Stimulated activated CD4-positive, alpha-beta T cell treated with anti-CD3 and anti-CD28 coated beads, Interleukin-1b, Interleukin-23, amount 100 ng/mL, for 48 hours (primary cell): ENCODE measurements at regions not wholly inside any gene's neighbourhood (a gene's known extent, or its start where the extent isn't known, plus 50 kb on each side); places are given as distances from the start of the nearest gene placed in this dataset.

Experiments
- DNase-seq: peaks from one replicate; pipeline ENCODE4 v3.0.0-alpha.2; 2020

GRCh38 chr5:158322620-158323019 is 463.7 kb upstream of the CLINT1 start:
- DNase-seq: no peak

- DNase-seq: no peak
Measured at GRCh38 chr5:158320934-158321333, 462.0 kb upstream of the CLINT1 start.

DNA sequence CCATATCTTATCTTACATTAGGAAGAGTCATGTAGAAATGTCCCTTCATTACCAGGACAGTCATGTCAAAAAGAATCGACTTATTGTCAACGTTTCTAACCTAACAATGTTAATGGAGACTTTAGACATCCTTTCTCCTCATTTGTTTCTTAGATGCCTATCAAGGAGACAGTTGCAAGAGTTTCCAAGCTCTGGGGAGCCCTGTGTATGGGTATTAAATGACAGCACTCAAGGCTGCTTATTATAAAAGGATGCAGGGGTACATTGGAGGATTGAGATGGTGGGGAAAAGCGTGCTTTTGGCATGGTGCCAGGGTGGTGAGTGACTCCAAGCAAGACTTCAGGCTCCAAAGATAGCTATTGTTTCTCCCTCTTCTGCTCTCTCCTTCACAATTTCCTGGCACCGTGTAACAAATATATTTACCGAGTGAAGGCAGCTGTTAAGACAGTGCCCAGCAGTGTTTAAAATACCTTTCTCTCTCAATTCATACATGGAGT is 461.3 kb upstream of the CLINT1 start:
- no peak for DNase-seq

GRCh38 chr5:158317507-158317906 is 458.6 kb upstream of the CLINT1 start:
- DNase-seq: no peak

- no peak for DNase-seq
Measured at GRCh38 chr5:158313733-158314464, 455.0 kb upstream of the CLINT1 start.

- no peak for DNase-seq
Measured at GRCh38 chr5:158313027-158313732, 454.2 kb upstream of the CLINT1 start.

- DNase-seq: no peak
Measured at GRCh38 chr5:158309088-158309807, 450.3 kb upstream of the CLINT1 start.

- no peak for DNase-seq
Measured at GRCh38 chr5:158308429-158309025, 449.6 kb upstream of the CLINT1 start.

GRCh38 chr5:158305861-158306260 is 446.9 kb upstream of the CLINT1 start:
- no peak for DNase-seq

- no peak for DNase-seq
Measured at GRCh38 chr5:158304607-158305006, 445.7 kb upstream of the CLINT1 start.

DNA sequence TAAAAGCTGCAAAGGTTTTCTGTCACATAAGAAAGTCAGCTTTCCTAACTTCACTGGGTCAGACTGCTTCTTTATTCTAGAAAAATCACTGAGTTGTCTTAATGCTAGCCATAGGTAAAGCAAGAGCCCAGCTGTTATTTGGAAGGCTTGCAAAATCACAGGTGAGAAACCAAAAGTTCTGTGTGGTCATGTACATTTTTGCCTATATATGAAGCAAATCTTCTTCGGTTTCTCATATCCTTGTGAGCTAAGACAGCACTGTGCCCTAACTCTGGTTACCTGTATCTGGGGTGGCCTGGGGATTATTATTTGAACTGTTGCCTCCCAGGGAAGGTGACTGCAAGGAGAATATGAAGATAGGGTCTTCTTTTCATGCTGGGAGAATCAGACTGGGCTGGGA is 444.9 kb upstream of the CLINT1 start:
- no peak for DNase-seq

DNA sequence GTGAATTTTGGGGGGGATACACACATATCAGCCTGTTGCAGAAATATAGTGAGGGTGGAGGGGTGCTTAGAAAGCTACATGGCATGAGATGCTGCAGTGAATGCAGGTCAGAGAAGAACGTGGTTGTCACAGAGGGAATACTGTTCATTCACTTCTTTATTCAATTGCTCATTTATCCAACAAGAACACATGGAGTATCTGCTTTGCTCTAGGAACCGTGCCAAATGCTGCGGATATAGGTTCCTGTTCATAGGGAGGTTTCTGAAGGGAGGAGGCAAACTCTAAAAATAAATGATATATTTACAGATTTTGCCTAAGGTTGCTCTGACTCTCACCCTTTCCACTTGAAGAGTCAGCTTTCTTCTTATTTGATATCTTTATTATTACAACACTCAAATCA is 444.3 kb upstream of the CLINT1 start:
- no peak for DNase-seq

GRCh38 chr5:158302029-158302428 is 443.1 kb upstream of the CLINT1 start:
- DNase-seq: no peak

DNA sequence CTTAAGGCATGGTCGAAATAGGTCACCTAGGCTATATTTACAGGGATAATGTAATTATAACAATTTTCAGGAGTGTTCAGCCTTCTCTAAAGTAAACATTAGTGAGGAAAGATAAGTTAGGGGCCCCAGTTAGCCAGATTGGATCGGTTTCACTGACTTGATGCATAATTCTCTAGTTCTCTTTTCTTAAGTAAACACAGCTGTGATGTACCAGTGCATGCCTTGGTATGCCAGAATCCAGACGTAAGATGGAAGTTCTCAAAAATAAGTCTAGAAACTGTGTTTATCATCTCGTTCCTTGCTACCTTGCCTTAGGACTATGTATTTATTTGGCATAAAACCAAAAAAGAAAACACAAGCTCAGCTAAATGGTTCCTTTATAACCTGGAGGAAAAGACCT is 442.2 kb upstream of the CLINT1 start:
- DNase-seq: no peak

DNA sequence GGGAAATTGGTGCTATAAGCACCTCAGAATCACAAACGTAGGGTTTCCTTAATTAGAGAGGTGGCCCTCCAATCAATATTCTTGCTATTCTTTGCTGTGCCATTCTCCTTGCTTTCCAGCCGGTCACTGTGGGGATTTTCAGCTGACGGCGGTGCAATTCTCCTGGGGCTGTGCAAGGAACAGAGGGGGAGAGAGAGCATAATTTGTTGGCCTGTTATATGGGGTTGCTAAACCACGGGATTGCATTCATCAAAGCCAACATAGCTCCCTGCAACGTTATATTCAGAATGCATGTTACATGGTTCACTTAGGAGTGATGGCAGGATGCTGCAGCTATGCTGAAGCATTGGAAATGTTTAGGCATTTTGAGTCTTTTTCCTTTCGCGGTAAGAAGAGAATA is 441.3 kb upstream of the CLINT1 start:
- no peak for DNase-seq

GRCh38 chr5:158297002-158297527 is 438.1 kb upstream of the CLINT1 start:
- DNase-seq: no peak

DNA sequence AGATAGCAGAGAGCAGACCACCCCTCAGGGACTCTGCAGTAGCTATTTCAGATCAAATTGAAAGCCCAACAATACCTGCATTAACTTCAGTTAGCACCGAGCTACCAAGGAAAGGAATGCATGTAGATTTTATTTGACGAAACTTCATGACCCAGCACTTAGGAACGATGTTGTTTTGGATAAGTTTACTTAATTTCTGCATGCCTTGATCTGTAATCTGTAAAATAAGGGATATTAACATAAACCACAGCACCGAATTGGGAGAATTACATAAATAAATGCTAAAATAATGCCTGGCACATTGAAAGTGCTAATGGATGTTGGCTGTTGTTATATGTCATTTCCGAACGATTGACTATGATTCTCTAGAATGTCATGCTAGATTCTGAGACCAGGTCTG is 435.8 kb upstream of the CLINT1 start:
- DNase-seq: no peak

GRCh38 chr5:158292981-158293380 is 434.0 kb upstream of the CLINT1 start:
- DNase-seq: no peak

DNA sequence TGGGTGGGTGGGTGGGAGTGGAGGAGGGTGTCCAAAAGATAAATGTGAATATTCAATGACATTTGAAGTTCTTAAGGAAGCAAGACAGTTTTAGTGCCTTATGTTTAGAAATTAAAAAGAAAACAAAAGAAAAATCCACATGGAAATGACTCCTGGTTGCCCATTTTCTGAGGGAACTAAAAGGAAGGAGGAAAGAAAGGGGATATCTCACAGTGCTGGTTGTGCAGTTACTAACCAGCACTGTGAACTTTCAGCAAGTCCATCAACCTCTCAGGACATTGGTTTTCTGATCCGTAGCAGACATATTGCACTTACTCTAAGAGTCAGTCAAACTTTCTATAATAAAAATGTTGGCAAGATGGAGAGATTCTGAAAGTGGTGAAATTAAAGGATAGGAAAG is 431.0 kb upstream of the CLINT1 start:
- no peak for DNase-seq

GRCh38 chr5:158288272-158288657 is 429.3 kb upstream of the CLINT1 start:
- DNase-seq: no peak

DNA sequence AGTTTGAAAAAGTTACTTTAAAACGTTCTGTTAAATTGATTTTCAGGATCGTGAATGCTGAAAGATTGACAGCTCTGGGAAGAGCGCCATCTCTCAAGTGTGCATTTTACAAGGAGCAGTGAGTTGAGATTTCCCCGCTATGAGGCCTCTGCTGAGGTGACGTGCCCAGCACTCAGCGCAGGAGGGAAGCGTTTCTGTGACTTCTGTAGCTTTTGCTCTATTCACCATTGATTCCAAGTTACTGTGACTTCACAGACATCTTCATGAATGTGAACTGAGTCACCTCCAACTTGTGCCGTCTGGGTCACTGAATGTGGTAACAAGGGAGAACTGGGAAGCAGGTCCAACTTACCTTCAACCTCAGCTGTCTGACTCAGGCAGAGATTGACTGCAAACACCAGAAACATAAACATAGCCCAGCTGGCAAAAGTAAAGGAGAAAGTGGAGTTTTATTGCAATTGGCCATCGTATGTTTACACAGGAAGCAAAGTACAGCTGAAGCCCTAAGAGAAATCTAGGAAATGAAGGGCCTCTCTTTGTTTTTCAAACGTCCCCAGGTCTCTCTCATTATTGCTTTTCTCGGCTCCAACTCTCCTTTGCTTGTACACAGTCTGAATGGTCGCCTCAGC is 428.8 kb upstream of the CLINT1 start:
- DNase-seq: no peak

- no peak for DNase-seq
Measured at GRCh38 chr5:158286827-158287226, 427.9 kb upstream of the CLINT1 start.

DNA sequence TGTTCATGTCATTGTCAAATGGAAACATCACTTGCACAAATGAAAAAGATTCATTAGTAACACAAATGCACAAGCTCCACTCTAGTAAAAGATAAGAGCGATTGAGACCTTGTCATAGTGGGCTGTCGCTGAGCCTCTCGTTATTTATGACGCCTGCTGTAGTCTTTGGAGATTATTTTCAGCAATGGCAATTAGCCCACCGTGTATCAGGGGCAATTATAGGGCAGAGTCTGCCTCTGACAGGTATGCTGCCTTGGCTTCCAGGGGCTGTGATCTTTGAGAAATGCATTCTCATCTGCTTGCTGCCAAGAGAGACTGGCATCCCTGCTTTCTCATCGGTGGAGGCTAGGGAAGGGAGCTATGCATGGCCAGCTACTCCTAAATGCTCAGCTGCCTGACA is 426.8 kb upstream of the CLINT1 start:
- DNase-seq: no peak
